Neutrophil (primary cell): ENCODE measurements at regions not wholly inside any gene's neighbourhood (a gene's known extent, or its start where the extent isn't known, plus 50 kb on each side); places are given as distances from the start of the nearest gene placed in this dataset.

ENCODE experiments used
- H3K27ac ChIP-seq: fragments of 200-600 bp; sonication (generic); 2 replicates; pipeline ENCODE4 v1.5.1; 2016; ENCODE audit warnings: mild to moderate bottlenecking, moderate library complexity
- H3K27me3 ChIP-seq: fragments of 200-600 bp; sonication (generic); 2 replicates; pipeline ENCODE4 v1.6.0; 2016; ENCODE audit warnings: mild to moderate bottlenecking
- H3K36me3 ChIP-seq: fragments of 200-600 bp; sonication (generic); 2 replicates; pipeline ENCODE4 v1.5.1; 2017
- H3K4me1 ChIP-seq, 2 experiments: fragments of 200-600 bp in 1 of 2; sonication (generic) in 1 of 2; 1 replicate in 1 of 2; 2 replicates in 1 of 2; pipeline versions ENCODE4 v1.5.1 to v1.6.1; 2013 to 2016; ENCODE audit warnings: low read depth in 1 of 2, low read length in 1 of 2, mild to moderate bottlenecking in 1 of 2, moderate library complexity in 1 of 2; ENCODE audit not compliant: control insufficient read depth in 1 of 2, insufficient read depth in 1 of 2
- H3K4me3 ChIP-seq, 2 experiments: fragments of 200-600 bp in 1 of 2; sonication (generic) in 1 of 2; 1 replicate in 1 of 2; 2 replicates in 1 of 2; pipeline ENCODE4 v1.5.1; 2013 to 2016; ENCODE audit warnings: low read depth in 1 of 2, low read length in 1 of 2, mild to moderate bottlenecking in 1 of 2, moderate library complexity in 1 of 2
- H3K9me3 ChIP-seq: fragments of 200-600 bp; sonication (generic); 2 replicates; pipeline ENCODE4 v1.5.1; 2016
- TF ChIP-seq, protein P1 (sequence below): fragments of 200-600 bp; sonication (generic); IDR thresholded peaks from 2 replicates; pipeline ENCODE4 v1.5.1; 2016; ENCODE audit warnings: antibody characterized with exemption

DNA sequence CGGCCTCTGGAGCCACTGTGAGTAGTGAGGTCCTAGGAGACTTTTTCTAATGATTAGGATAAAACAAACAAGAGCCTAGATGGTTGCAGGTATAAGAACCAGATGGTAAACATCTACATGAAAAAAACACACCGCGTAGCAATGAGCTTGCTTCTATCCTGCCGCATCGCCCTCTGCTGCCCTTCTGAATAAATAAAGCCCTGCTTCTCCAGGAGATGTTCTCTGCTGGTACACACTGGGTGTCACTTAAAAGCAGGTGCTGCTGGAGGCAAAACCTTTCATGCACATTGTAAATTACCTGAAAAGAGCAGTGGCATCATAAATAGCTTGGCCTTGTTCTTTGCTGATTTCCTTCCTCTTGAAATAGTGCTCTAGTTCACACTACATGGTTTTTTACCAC is 164.4 kb upstream of the TOPAZ1 start:
- peaks cover 9% of the 10 kb centered on the region for H3K27me3 ChIP-seq
- no peaks in the 10 kb centered on the region for H3K4me1 ChIP-seq
- no peak overlapping the region for H3K27ac ChIP-seq
- no peak overlapping the region for H3K4me3 ChIP-seq
- no peaks in the 10 kb centered on the region for H3K9me3 ChIP-seq
- H3K36me3 ChIP-seq, result no peaks in the 10 kb centered on the region
- TF ChIP-seq, protein P1, sequence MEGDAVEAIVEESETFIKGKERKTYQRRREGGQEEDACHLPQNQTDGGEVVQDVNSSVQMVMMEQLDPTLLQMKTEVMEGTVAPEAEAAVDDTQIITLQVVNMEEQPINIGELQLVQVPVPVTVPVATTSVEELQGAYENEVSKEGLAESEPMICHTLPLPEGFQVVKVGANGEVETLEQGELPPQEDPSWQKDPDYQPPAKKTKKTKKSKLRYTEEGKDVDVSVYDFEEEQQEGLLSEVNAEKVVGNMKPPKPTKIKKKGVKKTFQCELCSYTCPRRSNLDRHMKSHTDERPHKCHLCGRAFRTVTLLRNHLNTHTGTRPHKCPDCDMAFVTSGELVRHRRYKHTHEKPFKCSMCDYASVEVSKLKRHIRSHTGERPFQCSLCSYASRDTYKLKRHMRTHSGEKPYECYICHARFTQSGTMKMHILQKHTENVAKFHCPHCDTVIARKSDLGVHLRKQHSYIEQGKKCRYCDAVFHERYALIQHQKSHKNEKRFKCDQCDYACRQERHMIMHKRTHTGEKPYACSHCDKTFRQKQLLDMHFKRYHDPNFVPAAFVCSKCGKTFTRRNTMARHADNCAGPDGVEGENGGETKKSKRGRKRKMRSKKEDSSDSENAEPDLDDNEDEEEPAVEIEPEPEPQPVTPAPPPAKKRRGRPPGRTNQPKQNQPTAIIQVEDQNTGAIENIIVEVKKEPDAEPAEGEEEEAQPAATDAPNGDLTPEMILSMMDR, result no peak

DNA sequence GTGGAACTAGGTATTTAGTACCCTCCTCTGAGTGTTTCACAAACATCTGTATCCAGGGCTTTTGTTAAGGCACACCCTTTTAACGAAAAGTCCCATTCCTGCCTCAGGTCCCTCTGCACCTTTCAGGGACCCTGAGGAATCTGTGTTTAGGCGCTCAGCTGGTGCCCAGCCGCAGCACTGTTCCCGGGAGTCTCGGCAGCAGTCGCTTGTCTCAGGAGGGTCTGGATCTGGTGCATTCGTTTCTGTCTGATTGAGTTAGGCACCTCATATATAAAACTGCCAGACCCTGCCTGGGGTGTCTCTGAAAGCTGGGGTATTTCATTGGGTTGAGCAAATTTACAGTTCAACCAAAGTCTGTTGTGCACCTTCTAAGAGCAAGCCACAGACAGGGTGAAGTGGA is 162.8 kb upstream of the TOPAZ1 start:
- Histone ChIP-seq H3K4me1 (no peaks in the 10 kb centered on the region), H3K36me3 (no peaks in the 10 kb centered on the region), H3K27ac (no peak overlapping the region), H3K9me3 (no peaks in the 10 kb centered on the region), H3K4me3 (no peak overlapping the region), H3K27me3 (peaks cover 9% of the 10 kb centered on the region)
- TF ChIP-seq, protein P1, result no peak

DNA sequence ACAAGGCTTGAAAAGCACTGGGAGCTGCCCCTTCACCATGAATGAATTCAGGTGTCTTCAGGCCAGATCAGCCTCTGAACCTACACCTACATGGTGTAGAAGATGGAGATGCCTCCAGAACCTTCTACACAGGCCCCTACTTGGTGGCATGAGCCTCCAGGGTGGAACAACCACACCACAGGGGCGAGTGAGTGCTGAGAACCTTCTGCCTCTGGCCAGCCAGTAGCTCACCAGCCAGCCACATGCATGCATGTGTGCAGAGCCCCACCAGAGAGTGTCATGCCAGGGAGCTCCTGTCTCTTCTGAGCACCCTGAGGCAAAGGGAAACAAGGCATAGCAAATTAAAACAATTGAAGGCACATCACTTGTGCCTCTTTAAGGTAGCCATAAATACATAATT is 161.8 kb upstream of the TOPAZ1 start:
- Histone ChIP-seq H3K27ac (no peak overlapping the region), H3K4me3 (no peak overlapping the region), H3K9me3 (no peaks in the 10 kb centered on the region), H3K27me3 (peaks cover 2% of the 10 kb centered on the region), H3K4me1 (no peaks in the 10 kb centered on the region), H3K36me3 (no peaks in the 10 kb centered on the region)
- TF ChIP-seq, protein P1, result no peak

DNA sequence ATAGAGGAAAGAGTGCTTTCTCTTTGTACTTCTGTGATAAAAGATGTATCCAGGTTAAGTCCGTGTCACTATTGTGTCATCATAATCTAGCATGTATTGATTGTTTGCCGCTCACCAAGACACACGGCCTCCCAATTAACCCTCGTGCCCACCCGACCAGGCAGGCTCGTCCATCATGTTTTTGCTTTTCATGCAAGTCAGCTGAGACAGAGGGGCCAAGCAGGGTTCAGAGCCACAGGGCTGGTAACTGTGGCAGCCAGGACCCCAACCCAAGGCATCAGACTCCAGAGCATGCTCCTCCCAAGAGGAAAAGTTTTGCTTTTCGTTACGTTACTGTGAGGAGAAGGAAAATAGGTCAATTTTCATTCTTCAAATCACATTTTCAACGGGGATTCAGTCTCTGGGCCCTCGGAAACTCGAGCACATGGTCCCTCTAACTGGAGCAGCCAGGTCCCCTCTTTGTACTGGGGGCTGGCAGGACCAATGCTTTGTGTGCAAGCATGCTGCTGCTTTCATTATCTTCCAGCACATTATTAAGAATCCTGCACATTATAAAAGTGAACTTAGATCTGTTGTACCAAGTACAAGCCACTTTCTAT is 161.1 kb upstream of the TOPAZ1 start:
- no peak overlapping the region for H3K27ac ChIP-seq
- no peaks in the 10 kb centered on the region for H3K27me3 ChIP-seq
- H3K4me3 ChIP-seq, result no peak overlapping the region
- H3K9me3 ChIP-seq, result no peaks in the 10 kb centered on the region
- H3K4me1 ChIP-seq, result no peaks in the 10 kb centered on the region
- no peaks in the 10 kb centered on the region for H3K36me3 ChIP-seq
- TF ChIP-seq, protein P1, result no peak

DNA sequence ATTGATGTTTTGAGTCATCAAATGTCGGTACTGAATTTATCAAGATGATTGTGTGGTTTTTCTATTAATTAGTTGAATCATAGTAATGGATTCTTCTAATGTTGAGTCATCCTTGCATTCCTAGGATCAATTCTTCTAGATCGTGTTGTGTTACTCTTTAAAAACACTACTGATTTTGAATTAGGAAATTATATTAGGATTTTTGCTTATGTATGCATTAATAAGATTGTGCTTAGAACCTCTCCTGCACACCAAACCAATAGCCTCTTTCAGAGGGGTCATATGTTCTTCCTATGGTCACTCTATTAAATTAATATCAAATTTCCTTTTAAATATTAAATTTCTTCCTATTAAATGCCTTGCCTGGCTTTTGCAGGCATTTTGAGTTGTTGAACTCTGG is 151.7 kb upstream of the TOPAZ1 start:
- TF ChIP-seq, protein P1, result no peak
- Histone ChIP-seq H3K27me3 (peaks cover 28% of the 10 kb centered on the region), H3K27ac (no peak overlapping the region), H3K4me1 (no peaks in the 10 kb centered on the region), H3K4me3 (no peak overlapping the region), H3K36me3 (no peaks in the 10 kb centered on the region), H3K9me3 (no peaks in the 10 kb centered on the region)

DNA sequence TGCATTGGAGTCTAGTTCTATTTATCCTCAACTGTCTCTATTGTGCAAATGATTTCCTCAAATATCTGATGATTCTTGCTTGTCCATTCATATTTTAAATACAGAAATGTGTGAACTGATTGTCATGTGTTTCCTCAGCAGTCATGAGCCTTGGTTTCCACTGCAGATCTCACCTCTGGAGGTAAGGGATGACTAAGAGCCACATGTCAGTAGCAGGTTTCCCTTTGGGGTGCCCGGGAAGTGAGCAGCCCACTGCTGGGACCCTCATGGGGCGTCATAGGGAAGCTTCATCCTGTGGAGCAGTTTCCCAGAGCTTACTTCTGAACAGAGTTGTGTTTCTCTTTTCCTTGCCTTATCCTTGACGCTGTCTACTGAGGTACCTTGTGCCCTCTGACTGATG is 149.2 kb upstream of the TOPAZ1 start:
- Histone ChIP-seq H3K27me3 (peaks cover 25% of the 10 kb centered on the region), H3K27ac (no peak overlapping the region), H3K4me1 (no peaks in the 10 kb centered on the region), H3K4me3 (no peak overlapping the region), H3K9me3 (no peaks in the 10 kb centered on the region), H3K36me3 (no peaks in the 10 kb centered on the region)
- TF ChIP-seq, protein P1, result no peak
